Erythroblast (primary cell): ENCODE measurements at regions not wholly inside any gene's neighbourhood (a gene's known extent, or its start where the extent isn't known, plus 50 kb on each side); places are given as distances from the start of the nearest gene placed in this dataset.

ENCODE experiments used
- GATA1 ChIP-seq: IDR thresholded peaks from 2 replicates; pipeline ENCODE4 v1.6.1; 2011; ENCODE audit warnings: low read depth, mild to moderate bottlenecking, control low read depth, low read length, moderate library complexity
- POLR2A ChIP-seq: IDR thresholded peaks from 2 replicates; pipeline ENCODE4 v1.6.1; 2011; ENCODE audit warnings: mild to moderate bottlenecking, low read length

DNA sequence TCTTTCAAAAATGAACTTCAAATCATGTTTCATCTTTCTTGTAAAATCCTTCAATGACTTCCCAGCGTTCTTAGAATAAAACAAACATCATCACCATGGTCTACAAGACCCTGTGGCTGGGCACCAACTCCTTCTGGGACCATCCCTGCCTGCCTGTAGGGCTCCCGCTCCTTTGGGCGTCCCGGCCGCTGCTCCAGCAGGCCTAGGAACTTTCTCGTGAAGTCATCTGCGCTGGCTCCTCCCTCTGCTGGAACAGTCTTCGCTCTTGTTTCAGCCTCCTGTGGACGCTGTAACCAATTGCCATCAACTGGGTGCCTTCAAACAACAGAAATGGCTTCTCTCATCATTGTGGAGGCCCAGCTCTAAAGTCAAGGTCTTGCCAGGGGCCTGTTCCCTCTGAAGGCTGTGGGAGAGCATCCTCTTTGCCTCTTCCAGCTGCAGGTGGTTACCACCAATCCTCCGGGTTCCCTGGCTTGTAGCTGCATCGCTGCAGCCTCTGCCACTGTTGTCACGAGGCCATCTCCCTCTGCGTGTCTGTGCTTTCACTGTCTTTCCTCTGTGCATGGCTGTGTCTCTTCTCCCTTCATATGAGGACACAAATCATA, 185.5 kb upstream of the SDK2 start:
- TF ChIP-seq POLR2A: no peak
- TF ChIP-seq GATA1: no peak
